ENCODE measurements at regions not wholly inside any gene's neighbourhood (a gene's known extent, or its start where the extent isn't known, plus 50 kb on each side); places are given as distances from the start of the nearest gene placed in this dataset.

DNA sequence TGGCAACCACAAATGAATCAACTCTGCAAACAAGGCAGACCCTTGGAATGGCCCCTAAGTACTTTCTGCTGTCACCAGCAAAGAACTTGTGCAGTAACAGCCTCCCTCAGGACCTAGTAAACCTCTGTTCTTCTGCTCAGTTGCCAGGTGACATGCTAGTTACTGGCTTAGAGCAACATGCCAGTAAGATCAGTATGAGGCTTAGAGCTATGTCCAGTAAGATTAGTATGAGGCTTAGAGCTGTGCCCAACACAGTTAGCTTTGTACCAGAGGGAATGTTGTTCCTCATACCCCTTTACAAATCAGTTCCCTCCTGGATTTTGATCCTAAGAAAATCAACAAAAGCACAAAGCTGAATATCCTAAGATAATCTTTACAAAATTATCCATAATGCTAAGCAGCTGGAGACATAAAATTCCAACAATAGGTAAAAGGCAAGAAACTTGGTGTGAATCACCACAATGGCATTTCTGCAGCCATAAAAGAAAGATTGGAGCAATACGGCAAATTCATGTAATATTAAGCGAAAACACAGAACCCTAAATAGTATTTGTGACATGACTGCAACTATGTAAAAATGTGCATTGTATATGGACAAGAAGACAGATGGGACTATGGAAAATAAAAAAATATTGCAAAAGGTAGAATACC, 107.3 kb upstream of the LPP start:
- no peaks in the 10 kb centered on the region for H3K9me3 ChIP-seq (ENCODE audit: control insufficient read depth in 4 of 4, low read length in 3 of 4)
- H3K9ac ChIP-seq (ENCODE audit: low read depth in 1 of 2, low read length in 2 of 2): no peak overlapping the region
- no peaks in the 10 kb centered on the region for H3K36me3 ChIP-seq (ENCODE audit: control insufficient read depth in 4 of 4, insufficient read depth in 3 of 4, low read depth in 1 of 4, low read length in 3 of 4)
- no peak overlapping the region for H3K4me3 ChIP-seq (ENCODE audit: low read depth in 1 of 3, low read length in 3 of 3)
- H3K27ac ChIP-seq (ENCODE audit: low read depth in 1 of 2, low read length in 2 of 2): no peak overlapping the region
- no peak for DNase-seq (ENCODE audit: low spot score)
- no peaks in the 10 kb centered on the region for H3K27me3 ChIP-seq (ENCODE audit: control insufficient read depth in 4 of 4, insufficient read depth in 4 of 4, low read length in 3 of 4)
- no peaks in the 10 kb centered on the region for H3K4me1 ChIP-seq (ENCODE audit: control insufficient read depth in 4 of 4, insufficient read depth in 4 of 4, low read length in 3 of 4)
- TF ChIP-seq, protein P1, sequence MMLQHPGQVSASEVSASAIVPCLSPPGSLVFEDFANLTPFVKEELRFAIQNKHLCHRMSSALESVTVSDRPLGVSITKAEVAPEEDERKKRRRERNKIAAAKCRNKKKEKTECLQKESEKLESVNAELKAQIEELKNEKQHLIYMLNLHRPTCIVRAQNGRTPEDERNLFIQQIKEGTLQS (IDR thresholded peaks at IDR 0.05): no peak
- TF ChIP-seq, protein P2, sequence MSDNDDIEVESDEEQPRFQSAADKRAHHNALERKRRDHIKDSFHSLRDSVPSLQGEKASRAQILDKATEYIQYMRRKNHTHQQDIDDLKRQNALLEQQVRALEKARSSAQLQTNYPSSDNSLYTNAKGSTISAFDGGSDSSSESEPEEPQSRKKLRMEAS (IDR thresholded peaks at IDR 0.05): no peak
- TF ChIP-seq TAF1 (conservative IDR thresholded peaks at IDR 0.05): no peak
- no peak for TF ChIP-seq RXRA (IDR thresholded peaks at IDR 0.05)
- TF ChIP-seq JUND (IDR thresholded peaks at IDR 0.05): no peak
- WGBS: 100% methylated on average over 2 of the region's 2 CpGs

DNA sequence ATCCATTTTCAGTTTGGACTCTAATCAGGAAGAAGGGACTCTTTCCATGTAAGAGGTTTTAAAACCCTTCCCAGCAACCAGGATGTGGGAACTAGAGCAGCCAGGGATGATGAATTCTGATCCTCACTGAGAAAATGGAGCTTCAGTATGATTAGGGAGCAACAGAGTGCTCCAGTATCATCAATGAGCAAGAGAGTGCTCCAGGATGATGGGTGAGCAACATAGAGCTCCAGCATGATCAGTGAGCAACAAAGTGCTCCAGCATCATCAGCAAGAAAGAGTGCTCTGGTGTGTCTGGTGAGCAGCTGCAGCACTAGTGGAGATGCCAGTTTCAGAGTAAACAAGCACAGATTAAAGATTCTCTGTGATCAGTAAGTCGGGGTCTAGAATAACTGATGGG, 106.4 kb upstream of the LPP start:
- H3K36me3 ChIP-seq (ENCODE audit: control insufficient read depth in 4 of 4, insufficient read depth in 3 of 4, low read depth in 1 of 4, low read length in 3 of 4): no peaks in the 10 kb centered on the region
- no peak for TF ChIP-seq GABPA (IDR thresholded peaks at IDR 0.05 in 1 of 2, conservative IDR thresholded peaks at IDR 0.05 in 1 of 2)
- TF ChIP-seq YY1 (IDR thresholded peaks at IDR 0.05): no peak
- no peak for TF ChIP-seq EGR1 (IDR thresholded peaks at IDR 0.05; ENCODE audit: low read depth in 2 of 2)
- TF ChIP-seq SP1 (IDR thresholded peaks at IDR 0.05): no peak
- no peak for TF ChIP-seq RAD21 (IDR thresholded peaks at IDR 0.05)
- no peak for TF ChIP-seq TAF1 (conservative IDR thresholded peaks at IDR 0.05)
- TF ChIP-seq HNF4A (conservative IDR thresholded peaks at IDR 0.05): no peak
- TF ChIP-seq, protein P3, sequence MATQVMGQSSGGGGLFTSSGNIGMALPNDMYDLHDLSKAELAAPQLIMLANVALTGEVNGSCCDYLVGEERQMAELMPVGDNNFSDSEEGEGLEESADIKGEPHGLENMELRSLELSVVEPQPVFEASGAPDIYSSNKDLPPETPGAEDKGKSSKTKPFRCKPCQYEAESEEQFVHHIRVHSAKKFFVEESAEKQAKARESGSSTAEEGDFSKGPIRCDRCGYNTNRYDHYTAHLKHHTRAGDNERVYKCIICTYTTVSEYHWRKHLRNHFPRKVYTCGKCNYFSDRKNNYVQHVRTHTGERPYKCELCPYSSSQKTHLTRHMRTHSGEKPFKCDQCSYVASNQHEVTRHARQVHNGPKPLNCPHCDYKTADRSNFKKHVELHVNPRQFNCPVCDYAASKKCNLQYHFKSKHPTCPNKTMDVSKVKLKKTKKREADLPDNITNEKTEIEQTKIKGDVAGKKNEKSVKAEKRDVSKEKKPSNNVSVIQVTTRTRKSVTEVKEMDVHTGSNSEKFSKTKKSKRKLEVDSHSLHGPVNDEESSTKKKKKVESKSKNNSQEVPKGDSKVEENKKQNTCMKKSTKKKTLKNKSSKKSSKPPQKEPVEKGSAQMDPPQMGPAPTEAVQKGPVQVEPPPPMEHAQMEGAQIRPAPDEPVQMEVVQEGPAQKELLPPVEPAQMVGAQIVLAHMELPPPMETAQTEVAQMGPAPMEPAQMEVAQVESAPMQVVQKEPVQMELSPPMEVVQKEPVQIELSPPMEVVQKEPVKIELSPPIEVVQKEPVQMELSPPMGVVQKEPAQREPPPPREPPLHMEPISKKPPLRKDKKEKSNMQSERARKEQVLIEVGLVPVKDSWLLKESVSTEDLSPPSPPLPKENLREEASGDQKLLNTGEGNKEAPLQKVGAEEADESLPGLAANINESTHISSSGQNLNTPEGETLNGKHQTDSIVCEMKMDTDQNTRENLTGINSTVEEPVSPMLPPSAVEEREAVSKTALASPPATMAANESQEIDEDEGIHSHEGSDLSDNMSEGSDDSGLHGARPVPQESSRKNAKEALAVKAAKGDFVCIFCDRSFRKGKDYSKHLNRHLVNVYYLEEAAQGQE (IDR thresholded peaks at IDR 0.05): no peak
- no peak for TF ChIP-seq JUND (IDR thresholded peaks at IDR 0.05)
- no peak for TF ChIP-seq HNF4G (IDR thresholded peaks at IDR 0.05)
- TF ChIP-seq NR2F2 (IDR thresholded peaks at IDR 0.05): no peak
- TF ChIP-seq RXRA (IDR thresholded peaks at IDR 0.05): no peak
- TF ChIP-seq FOXA2 (IDR thresholded peaks at IDR 0.05): no peak
- TF ChIP-seq, protein P4, sequence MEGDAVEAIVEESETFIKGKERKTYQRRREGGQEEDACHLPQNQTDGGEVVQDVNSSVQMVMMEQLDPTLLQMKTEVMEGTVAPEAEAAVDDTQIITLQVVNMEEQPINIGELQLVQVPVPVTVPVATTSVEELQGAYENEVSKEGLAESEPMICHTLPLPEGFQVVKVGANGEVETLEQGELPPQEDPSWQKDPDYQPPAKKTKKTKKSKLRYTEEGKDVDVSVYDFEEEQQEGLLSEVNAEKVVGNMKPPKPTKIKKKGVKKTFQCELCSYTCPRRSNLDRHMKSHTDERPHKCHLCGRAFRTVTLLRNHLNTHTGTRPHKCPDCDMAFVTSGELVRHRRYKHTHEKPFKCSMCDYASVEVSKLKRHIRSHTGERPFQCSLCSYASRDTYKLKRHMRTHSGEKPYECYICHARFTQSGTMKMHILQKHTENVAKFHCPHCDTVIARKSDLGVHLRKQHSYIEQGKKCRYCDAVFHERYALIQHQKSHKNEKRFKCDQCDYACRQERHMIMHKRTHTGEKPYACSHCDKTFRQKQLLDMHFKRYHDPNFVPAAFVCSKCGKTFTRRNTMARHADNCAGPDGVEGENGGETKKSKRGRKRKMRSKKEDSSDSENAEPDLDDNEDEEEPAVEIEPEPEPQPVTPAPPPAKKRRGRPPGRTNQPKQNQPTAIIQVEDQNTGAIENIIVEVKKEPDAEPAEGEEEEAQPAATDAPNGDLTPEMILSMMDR (IDR thresholded peaks at IDR 0.05; ENCODE audit: low read depth, low read length, missing input control): no peak
- TF ChIP-seq, protein P1 (IDR thresholded peaks at IDR 0.05): no peak
- no peak for TF ChIP-seq FOXA1 (IDR thresholded peaks at IDR 0.05)
- TF ChIP-seq, protein P2 (IDR thresholded peaks at IDR 0.05): no peak
- TF ChIP-seq, protein P5, sequence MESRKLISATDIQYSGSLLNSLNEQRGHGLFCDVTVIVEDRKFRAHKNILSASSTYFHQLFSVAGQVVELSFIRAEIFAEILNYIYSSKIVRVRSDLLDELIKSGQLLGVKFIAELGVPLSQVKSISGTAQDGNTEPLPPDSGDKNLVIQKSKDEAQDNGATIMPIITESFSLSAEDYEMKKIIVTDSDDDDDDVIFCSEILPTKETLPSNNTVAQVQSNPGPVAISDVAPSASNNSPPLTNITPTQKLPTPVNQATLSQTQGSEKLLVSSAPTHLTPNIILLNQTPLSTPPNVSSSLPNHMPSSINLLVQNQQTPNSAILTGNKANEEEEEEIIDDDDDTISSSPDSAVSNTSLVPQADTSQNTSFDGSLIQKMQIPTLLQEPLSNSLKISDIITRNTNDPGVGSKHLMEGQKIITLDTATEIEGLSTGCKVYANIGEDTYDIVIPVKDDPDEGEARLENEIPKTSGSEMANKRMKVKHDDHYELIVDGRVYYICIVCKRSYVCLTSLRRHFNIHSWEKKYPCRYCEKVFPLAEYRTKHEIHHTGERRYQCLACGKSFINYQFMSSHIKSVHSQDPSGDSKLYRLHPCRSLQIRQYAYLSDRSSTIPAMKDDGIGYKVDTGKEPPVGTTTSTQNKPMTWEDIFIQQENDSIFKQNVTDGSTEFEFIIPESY (IDR thresholded peaks at IDR 0.05): no peak
- H3K4me1 ChIP-seq (ENCODE audit: control insufficient read depth in 4 of 4, insufficient read depth in 4 of 4, low read length in 3 of 4): peaks cover 0 to under 1% (median 0%) of the 10 kb centered on the region in 4 donors
- no peaks in the 10 kb centered on the region for H3K27me3 ChIP-seq (ENCODE audit: control insufficient read depth in 4 of 4, insufficient read depth in 4 of 4, low read length in 3 of 4)
- H3K4me3 ChIP-seq (ENCODE audit: low read depth in 1 of 3, low read length in 3 of 3): no peak overlapping the region
- H3K27ac ChIP-seq (ENCODE audit: low read depth in 1 of 2, low read length in 2 of 2): no peak overlapping the region
- 87% methylated on average over 1 of the region's 1 CpG for WGBS
- no peak for DNase-seq (ENCODE audit: low spot score)
- no peaks in the 10 kb centered on the region for H3K9me3 ChIP-seq (ENCODE audit: control insufficient read depth in 4 of 4, low read length in 3 of 4)
- no peak overlapping the region for H3K9ac ChIP-seq (ENCODE audit: low read depth in 1 of 2, low read length in 2 of 2)

All from liver (tissue), 8 donors.